Activated T-cell treated with anti-CD3 and anti-CD28 coated beads, Interleukin-2, amount 50 U/mL, for 4 hours (primary cell): ENCODE measurements at regions not wholly inside any gene's neighbourhood (a gene's known extent, or its start where the extent isn't known, plus 50 kb on each side); places are given as distances from the start of the nearest gene placed in this dataset.
"Not testable (repeated sequence)": the region's sequence is repeated elsewhere in the genome, so short reads cannot be mapped to it uniquely, and the experiment has no call there.

Experiments used
- ATAC-seq, 2 donors: fragments of 200-7000 bp; cut with Tn5 transposase; one replicate each; pipeline ENCODE4 v1.10.0; 2021
- DNase-seq: peaks from one replicate; pipeline ENCODE4 v3.0.0-alpha.2; 2020
- H3K27me3 Mint-ChIP-seq: one replicate; pipeline ENCODE4 v1.8.0; 2021; ENCODE audit warnings: low read depth, mixed read lengths
- H3K36me3 Mint-ChIP-seq: one replicate; pipeline ENCODE4 v1.8.0; 2022; ENCODE audit warnings: mixed read lengths; ENCODE audit not compliant: insufficient read depth
- H3K4me1 Mint-ChIP-seq: one replicate; pipeline ENCODE4 v1.8.0; 2021; ENCODE audit warnings: low read depth, mixed read lengths
- H3K4me3 Mint-ChIP-seq: one replicate; pipeline ENCODE4 v1.8.0; 2021; ENCODE audit warnings: mild to moderate bottlenecking, moderate library complexity, mixed read lengths
- H3K9me3 Mint-ChIP-seq: one replicate; pipeline ENCODE4 v1.8.0; 2021; ENCODE audit warnings: mixed read lengths

GRCh38 chr5:18471791-18472190 is 837.5 kb downstream of the TAF11L14 start:
- not testable (repeated sequence) for H3K27me3 Mint-ChIP-seq, H3K4me3 Mint-ChIP-seq, H3K4me1 Mint-ChIP-seq, H3K9me3 Mint-ChIP-seq, ATAC-seq, H3K36me3 Mint-ChIP-seq, DNase-seq

GRCh38 chr5:18483451-18483850 is 849.2 kb downstream of the TAF11L14 start:
- no peak for DNase-seq
- no peaks in the 10 kb centered on the region for H3K9me3 Mint-ChIP-seq
- no peaks in the 10 kb centered on the region for H3K36me3 Mint-ChIP-seq
- no peak overlapping the region for H3K4me3 Mint-ChIP-seq
- ATAC-seq, result no peak
- no peaks in the 10 kb centered on the region for H3K4me1 Mint-ChIP-seq
- no peaks in the 10 kb centered on the region for H3K27me3 Mint-ChIP-seq

- ATAC-seq (no peak), DNase-seq (no peak)
- H3K36me3 Mint-ChIP-seq, result no peaks in the 10 kb centered on the region
- H3K9me3 Mint-ChIP-seq, result peaks cover 9% of the 10 kb centered on the region
- no peaks in the 10 kb centered on the region for H3K4me1 Mint-ChIP-seq
- no peaks in the 10 kb centered on the region for H3K27me3 Mint-ChIP-seq
- H3K4me3 Mint-ChIP-seq, result no peak overlapping the region
Measured at GRCh38 chr5:18487928-18488480, 853.7 kb downstream of the TAF11L14 start.

- H3K4me1 Mint-ChIP-seq, result no peaks in the 10 kb centered on the region
- no peak overlapping the region for H3K4me3 Mint-ChIP-seq
- no peak for ATAC-seq
- H3K36me3 Mint-ChIP-seq, result no peaks in the 10 kb centered on the region
- H3K27me3 Mint-ChIP-seq, result no peaks in the 10 kb centered on the region
- peaks cover 15% of the 10 kb centered on the region for H3K9me3 Mint-ChIP-seq
- no peak for DNase-seq
Measured at GRCh38 chr5:18489703-18490102, 855.4 kb downstream of the TAF11L14 start.

GRCh38 chr5:18491349-18491748 is 857.1 kb downstream of the TAF11L14 start:
- H3K36me3 Mint-ChIP-seq, result no peaks in the 10 kb centered on the region
- DNase-seq (no peak), ATAC-seq (no peak)
- H3K4me1 Mint-ChIP-seq, result no peaks in the 10 kb centered on the region
- H3K27me3 Mint-ChIP-seq, result no peaks in the 10 kb centered on the region
- H3K9me3 Mint-ChIP-seq, result peaks cover 21% of the 10 kb centered on the region
- no peak overlapping the region for H3K4me3 Mint-ChIP-seq

- ATAC-seq, result no peak
- no peaks in the 10 kb centered on the region for H3K36me3 Mint-ChIP-seq
- H3K9me3 Mint-ChIP-seq, result peaks cover 25% of the 10 kb centered on the region
- H3K4me1 Mint-ChIP-seq, result no peaks in the 10 kb centered on the region
- H3K4me3 Mint-ChIP-seq, result no peak overlapping the region
- DNase-seq, result no peak
- H3K27me3 Mint-ChIP-seq, result no peaks in the 10 kb centered on the region
Measured at GRCh38 chr5:18495157-18495556, 860.9 kb downstream of the TAF11L14 start.

GRCh38 chr5:18496041-18496440 is 861.8 kb downstream of the TAF11L14 start:
- ATAC-seq (no peak), DNase-seq (no peak)
- Mint-ChIP-seq H3K36me3 (no peaks in the 10 kb centered on the region), H3K27me3 (no peaks in the 10 kb centered on the region), H3K4me3 (no peak overlapping the region), H3K4me1 (no peaks in the 10 kb centered on the region), H3K9me3 (peaks cover 20% of the 10 kb centered on the region)

- DNase-seq, result no peak
- Mint-ChIP-seq H3K4me1 (no peaks in the 10 kb centered on the region), H3K9me3 (peaks cover 18% of the 10 kb centered on the region), H3K36me3 (no peaks in the 10 kb centered on the region), H3K4me3 (no peak overlapping the region), H3K27me3 (no peaks in the 10 kb centered on the region)
- ATAC-seq, result no peak
Measured at GRCh38 chr5:18497089-18497488, 862.8 kb downstream of the TAF11L14 start.

GRCh38 chr5:18503797-18504328 is 869.6 kb downstream of the TAF11L14 start:
- DNase-seq (no peak), ATAC-seq (no peak)
- no peaks in the 10 kb centered on the region for H3K36me3 Mint-ChIP-seq
- H3K4me3 Mint-ChIP-seq, result no peak overlapping the region
- H3K9me3 Mint-ChIP-seq, result peaks cover 14% of the 10 kb centered on the region
- H3K27me3 Mint-ChIP-seq, result no peaks in the 10 kb centered on the region
- no peaks in the 10 kb centered on the region for H3K4me1 Mint-ChIP-seq

- Mint-ChIP-seq H3K4me1 (no peaks in the 10 kb centered on the region), H3K27me3 (no peaks in the 10 kb centered on the region), H3K36me3 (no peaks in the 10 kb centered on the region), H3K4me3 (no peak overlapping the region), H3K9me3 (peaks cover 22% of the 10 kb centered on the region)
- DNase-seq, result no peak
- ATAC-seq, result no peak
Measured at GRCh38 chr5:18507114-18507513, 872.9 kb downstream of the TAF11L14 start.

GRCh38 chr5:18517641-18518380 is 883.6 kb downstream of the TAF11L14 start:
- ATAC-seq, result no peak
- H3K9me3 Mint-ChIP-seq, result peaks cover 26% of the 10 kb centered on the region
- DNase-seq, result no peak
- H3K4me1 Mint-ChIP-seq, result no peaks in the 10 kb centered on the region
- H3K4me3 Mint-ChIP-seq, result no peak overlapping the region
- no peaks in the 10 kb centered on the region for H3K27me3 Mint-ChIP-seq
- no peaks in the 10 kb centered on the region for H3K36me3 Mint-ChIP-seq

- Mint-ChIP-seq H3K4me1 (no peaks in the 10 kb centered on the region), H3K4me3 (no peak overlapping the region), H3K27me3 (no peaks in the 10 kb centered on the region), H3K36me3 (no peaks in the 10 kb centered on the region), H3K9me3 (peaks cover 19% of the 10 kb centered on the region)
- DNase-seq (no peak), ATAC-seq (no peak)
Measured at GRCh38 chr5:18523380-18523779, 889.1 kb downstream of the TAF11L14 start.

- no peaks in the 10 kb centered on the region for H3K4me1 Mint-ChIP-seq
- ATAC-seq (no peak), DNase-seq (no peak)
- no peak overlapping the region for H3K4me3 Mint-ChIP-seq
- H3K9me3 Mint-ChIP-seq, result peaks cover 4% of the 10 kb centered on the region
- no peaks in the 10 kb centered on the region for H3K27me3 Mint-ChIP-seq
- no peaks in the 10 kb centered on the region for H3K36me3 Mint-ChIP-seq
Measured at GRCh38 chr5:18526792-18527405, 892.6 kb downstream of the TAF11L14 start.

GRCh38 chr5:18533137-18533536 is 898.9 kb downstream of the TAF11L14 start:
- ATAC-seq (no peak), DNase-seq (no peak)
- Mint-ChIP-seq H3K4me1 (no peaks in the 10 kb centered on the region), H3K9me3 (peaks cover 9% of the 10 kb centered on the region), H3K4me3 (no peak overlapping the region), H3K27me3 (no peaks in the 10 kb centered on the region), H3K36me3 (no peaks in the 10 kb centered on the region)

- no peaks in the 10 kb centered on the region for H3K27me3 Mint-ChIP-seq
- DNase-seq (no peak), ATAC-seq (no peak)
- peaks cover 9% of the 10 kb centered on the region for H3K9me3 Mint-ChIP-seq
- H3K36me3 Mint-ChIP-seq, result no peaks in the 10 kb centered on the region
- H3K4me1 Mint-ChIP-seq, result no peaks in the 10 kb centered on the region
- H3K4me3 Mint-ChIP-seq, result no peak overlapping the region
Measured at GRCh38 chr5:18534119-18534518, 899.9 kb downstream of the TAF11L14 start.
